Endometrium (tissue), 2 donors: ENCODE measurements at regions not wholly inside any gene's neighbourhood (a gene's known extent, or its start where the extent isn't known, plus 50 kb on each side); places are given as distances from the start of the nearest gene placed in this dataset.
A peak's percentile ranks its signal among the peaks of the same experiment; 100 is the strongest.

Source experiments
- FAIRE-seq: peaks from 2 replicates; lab custom pipeline; 2012; peaks lifted over from hg19 to GRCh38; lab: Jason Lieb, UNC
- donor health status: control.
- donor health status: control.

GRCh38 chr12:108462686-108463085 lies 52.4 kb upstream of the FICD start:
- no peak for FAIRE-seq

DNA sequence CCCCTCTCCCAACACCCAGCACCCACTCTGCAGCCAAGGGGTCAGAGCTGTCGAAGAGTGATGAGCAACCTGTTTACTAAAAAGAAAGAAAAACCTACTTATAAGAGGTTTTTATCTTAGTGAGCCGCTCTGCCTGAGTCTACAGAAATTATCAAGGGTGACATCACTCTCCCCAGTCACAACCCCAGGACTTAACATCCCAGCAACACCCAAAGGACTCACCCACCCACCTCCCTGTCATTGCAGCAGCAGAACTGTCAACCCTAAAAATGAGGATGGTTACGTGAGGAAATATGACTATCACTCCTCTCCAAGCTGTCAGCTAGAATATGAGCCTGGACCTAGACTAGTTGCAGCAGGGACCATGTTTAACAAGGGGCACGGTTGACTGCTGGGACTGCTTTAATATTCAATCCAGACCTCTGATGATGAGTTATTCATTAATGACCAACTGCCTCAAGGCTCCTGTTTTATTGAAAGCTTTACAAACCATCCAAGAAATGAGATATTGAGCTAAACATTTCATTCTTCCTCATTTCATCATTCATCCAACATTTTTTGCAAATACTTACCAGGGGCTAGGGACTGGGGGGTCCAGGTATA lies 53.9 kb upstream of the FICD start:
- FAIRE-seq = no peak

- FAIRE-seq = no peak
These were observed 55.9 kb upstream of the FICD start for GRCh38 chr12:108459149-108459548.

DNA sequence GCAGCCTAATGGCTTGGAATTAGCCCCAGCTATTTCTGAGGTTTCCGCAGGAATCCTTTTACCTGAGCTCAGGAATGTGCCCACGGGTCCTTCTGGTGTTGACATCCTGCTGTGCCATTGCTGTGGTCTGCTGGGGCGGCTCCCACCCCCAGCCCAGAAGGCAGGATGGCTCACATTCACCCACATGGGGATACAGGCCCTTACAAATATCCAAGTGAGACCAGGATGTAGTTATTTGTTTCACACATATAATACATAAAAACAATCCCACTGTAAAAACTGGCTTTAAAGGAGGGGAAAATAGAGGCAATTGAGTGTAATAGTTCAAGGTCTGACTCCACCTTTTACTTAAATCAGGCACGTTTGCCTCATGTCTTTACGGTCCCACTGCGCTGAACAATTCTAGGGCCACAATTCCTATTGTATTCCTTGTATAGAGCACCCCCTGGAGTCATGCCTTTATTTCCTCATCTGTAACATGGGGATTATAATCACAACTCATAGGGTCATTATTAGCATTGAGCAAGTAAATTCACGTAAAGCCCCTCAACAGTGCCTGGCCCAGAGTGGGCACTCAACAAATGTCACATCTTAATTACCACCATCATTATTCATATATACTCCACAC lies 57.2 kb upstream of the FICD start:
- FAIRE-seq = no peak

- no peak for FAIRE-seq
These were observed 57.9 kb upstream of the FICD start for GRCh38 chr12:108457006-108457733.

DNA sequence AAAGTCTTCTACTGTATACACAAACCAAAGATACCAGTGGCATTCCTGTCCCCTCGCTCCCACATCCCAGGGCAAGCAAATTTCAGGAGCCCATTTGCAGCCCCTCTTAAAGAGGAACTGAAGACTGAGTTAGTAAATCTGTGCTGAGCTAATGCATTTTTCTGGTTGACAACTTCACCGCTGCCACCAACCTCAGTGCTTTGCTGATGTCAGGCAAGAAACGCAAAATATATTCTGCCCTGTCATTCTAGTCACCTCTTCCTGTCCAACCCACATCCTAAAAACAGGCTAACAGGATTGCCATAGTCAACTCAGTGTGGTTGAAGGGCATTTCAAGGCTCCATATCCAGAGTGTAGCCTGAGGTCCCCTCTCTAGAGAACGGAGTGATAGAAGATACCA lies 59.4 kb upstream of the FICD start:
- FAIRE-seq = no peak

- FAIRE-seq = no peak
These were observed 60.4 kb upstream of the FICD start for GRCh38 chr12:108454539-108455139.

- FAIRE-seq = no peak
These were observed 65.6 kb upstream of the FICD start for GRCh38 chr12:108449478-108449877.

GRCh38 chr12:108448246-108448645 lies 66.8 kb upstream of the FICD start:
- FAIRE-seq = no peak

DNA sequence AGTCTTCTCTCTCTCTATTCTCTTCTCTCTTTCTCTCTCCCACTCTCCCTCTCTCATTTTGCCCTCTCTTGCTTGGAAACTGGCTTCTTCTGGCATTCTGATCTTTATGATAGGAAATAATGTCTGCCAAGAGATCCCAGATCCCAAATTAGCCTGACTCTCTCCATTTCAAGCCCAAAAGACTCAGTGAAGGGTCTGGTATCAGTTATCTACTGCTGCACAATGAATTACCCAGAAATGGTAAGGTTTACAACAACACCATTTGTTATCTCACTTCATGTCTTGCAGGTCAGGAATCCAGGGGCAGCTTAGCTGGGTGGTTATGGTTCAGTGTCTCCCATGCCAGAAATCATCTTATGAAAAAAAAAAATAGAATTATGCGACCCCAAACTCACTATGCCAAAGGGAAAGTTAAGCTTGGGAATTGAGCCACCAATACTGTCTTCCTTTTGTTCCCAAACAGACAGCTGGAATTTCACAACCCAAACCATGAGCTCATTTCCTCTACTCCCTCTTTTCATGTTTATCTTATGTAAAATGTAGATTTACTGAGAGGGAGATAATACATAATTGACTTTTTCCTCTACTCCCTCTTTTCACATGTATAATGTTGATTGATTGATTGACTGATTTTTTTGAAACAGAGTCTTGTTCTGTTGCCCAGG lies 67.8 kb upstream of the FICD start:
- no peak for FAIRE-seq

GRCh38 chr12:108446766-108447165 lies 68.3 kb upstream of the FICD start:
- FAIRE-seq = no peak

- no peak for FAIRE-seq
These were observed 72.2 kb upstream of the FICD start for GRCh38 chr12:108442910-108443309.

DNA sequence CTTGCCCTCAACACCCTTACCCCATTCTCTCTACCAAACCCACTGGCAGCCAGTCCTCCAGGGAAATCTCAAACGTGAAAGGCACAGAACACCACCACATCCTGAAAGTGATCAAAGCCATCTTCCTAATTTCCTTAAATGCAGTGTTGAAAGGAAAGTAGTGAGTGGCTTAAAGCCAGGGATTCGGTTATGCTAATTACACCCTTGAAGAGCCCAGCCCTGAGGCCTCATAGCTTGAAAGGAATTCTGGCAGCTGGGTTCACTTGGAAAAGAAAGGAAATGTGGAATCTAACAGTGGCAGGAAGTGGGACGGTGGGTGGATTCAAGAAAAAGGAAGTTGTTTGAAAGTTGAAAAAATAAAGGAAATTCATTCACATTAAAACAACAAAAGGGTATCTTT lies 73.0 kb upstream of the FICD start:
- FAIRE-seq = no peak

DNA sequence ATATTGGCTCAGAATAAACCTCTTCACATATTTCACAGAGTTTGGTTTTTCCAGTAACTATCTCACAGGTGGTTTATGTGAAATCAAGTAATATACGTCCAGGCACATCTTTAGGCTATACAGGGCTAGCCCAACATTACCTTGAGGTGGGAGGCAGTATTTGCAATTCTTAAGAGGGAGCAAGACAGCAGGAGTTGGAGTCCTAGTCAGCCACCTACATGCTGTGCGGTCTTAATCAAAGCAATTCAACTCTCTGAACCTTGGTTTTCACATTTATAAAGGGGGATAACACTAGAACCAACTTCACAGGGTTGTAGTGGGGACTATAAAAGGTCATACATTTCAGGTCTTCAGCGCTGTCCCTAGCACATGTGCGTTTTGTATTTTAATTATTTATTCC lies 73.5 kb upstream of the FICD start:
- FAIRE-seq = no peak

DNA sequence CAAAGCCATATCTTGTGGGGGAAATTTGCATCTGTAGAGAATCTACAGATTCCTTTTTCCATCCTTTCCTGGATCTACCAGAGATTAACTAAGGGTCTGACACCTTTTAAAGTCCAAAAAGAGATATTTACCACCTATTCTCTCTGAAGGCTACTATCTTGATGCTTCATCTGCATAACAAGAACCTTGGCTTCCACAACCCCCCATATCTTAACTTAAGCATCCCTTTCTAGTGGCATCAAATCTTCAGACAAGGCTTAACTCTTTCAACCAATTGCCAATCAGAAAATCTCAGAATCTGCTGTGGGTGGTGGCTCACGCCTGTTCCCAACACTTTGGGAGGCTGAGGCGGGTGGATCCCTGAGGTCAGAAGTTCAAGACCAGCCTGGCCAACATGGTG lies 74.3 kb upstream of the FICD start:
- FAIRE-seq = no peak

- no peak for FAIRE-seq
These were observed 76.4 kb upstream of the FICD start for GRCh38 chr12:108438667-108439066.

DNA sequence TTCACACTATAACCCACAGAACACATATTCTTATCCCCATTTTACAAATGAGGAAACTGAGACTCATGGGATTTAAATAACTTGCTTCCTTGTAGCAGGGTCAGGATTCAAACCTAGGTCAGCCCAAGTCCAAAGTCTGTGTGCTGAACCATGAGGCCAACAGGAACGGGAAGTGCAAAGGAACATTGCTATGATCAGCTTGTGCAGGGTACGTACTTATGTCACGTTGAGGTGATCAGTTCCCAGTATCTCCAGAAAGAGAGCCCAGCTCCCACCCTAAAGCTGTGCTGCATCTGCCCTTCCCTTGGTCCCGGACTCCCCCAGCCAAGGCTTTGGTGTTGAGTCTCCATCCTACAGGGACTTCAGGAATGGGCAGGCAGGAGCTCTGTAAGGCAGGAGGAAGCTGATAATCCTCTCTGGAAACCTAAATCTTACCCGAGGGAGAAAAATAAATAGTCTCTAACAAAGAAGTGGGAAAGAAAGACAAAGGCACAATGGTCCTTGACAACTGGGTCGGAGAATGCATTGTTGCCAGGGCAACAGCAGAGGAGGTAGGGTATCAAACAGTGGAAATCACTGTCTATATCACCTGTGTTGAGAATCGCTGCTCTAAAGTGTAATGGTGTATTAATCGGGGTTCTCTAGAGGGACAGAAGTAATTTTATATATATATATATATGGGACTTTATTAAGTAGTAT lies 82.5 kb upstream of the FICD start:
- FAIRE-seq = no peak

DNA sequence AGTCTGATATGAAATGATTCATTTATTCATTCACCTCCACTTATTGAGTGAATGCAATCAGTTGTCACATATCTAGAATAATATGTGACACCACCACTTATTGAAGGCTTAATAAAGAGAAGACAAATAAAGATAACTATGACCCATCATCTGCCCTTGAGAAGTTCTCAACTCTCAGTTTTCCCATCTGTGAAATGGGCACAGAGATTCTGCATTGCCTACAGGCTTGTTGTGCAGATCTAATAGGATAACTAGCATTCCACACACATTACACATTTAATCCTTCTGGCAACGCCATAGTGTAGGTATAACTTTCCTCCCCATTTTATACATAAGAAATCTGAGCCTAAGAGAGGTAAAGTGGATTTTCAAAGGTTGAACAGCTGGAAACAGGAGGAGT lies 84.2 kb upstream of the FICD start:
- no peak for FAIRE-seq

- no peak for FAIRE-seq
These were observed 84.8 kb upstream of the FICD start for GRCh38 chr12:108430245-108430644.

DNA sequence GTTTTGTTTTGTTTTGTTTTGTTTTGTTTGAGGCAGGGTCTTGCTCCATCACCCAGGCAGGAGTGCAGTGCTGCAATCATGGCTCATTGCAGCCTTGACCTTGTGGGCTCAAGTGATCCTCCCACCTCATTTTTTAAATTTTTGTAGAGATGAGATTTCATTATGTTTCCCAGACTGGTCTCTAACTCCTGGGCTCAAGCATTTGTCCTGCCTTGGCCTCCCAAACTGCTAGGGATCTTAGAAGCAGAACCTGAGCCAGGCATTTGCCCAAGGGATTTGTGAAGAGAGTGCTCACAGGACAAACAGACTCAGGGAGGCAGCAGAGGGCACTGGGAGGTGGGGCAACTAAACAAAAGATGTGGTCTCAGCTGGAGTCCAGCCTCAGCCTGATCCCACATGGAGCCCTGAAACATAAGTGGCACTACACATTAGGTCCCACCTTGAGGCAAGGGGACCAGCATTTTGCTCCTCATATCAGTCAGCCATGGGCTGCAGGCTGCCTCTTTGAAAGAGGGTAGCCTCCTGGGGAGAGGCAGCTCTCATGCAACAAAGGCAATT lies 86.2 kb upstream of the CMKLR1 start:
- peak; percentile 33 for FAIRE-seq

GRCh38 chr12:108424816-108425215 lies 85.7 kb upstream of the CMKLR1 start:
- no peak for FAIRE-seq

GRCh38 chr12:108424026-108424425 lies 84.9 kb upstream of the CMKLR1 start:
- FAIRE-seq = no peak
